ENCODE measurements at regions not wholly inside any gene's neighbourhood (a gene's known extent, or its start where the extent isn't known, plus 50 kb on each side); places are given as distances from the start of the nearest gene placed in this dataset.

GRCh38 chr10:83605783-83606630, 533.3 kb upstream of the GHITM start:
- TF ChIP-seq, protein P1, sequence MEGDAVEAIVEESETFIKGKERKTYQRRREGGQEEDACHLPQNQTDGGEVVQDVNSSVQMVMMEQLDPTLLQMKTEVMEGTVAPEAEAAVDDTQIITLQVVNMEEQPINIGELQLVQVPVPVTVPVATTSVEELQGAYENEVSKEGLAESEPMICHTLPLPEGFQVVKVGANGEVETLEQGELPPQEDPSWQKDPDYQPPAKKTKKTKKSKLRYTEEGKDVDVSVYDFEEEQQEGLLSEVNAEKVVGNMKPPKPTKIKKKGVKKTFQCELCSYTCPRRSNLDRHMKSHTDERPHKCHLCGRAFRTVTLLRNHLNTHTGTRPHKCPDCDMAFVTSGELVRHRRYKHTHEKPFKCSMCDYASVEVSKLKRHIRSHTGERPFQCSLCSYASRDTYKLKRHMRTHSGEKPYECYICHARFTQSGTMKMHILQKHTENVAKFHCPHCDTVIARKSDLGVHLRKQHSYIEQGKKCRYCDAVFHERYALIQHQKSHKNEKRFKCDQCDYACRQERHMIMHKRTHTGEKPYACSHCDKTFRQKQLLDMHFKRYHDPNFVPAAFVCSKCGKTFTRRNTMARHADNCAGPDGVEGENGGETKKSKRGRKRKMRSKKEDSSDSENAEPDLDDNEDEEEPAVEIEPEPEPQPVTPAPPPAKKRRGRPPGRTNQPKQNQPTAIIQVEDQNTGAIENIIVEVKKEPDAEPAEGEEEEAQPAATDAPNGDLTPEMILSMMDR (conservative IDR thresholded peaks at IDR 0.05), result no peak
- TF ChIP-seq ZFX (IDR thresholded peaks at IDR 0.05), result no peak

Data from C4-2B (cell line).